Spleen (tissue), 7 donors: ENCODE measurements at regions not wholly inside any gene's neighbourhood (a gene's known extent, or its start where the extent isn't known, plus 50 kb on each side); places are given as distances from the start of the nearest gene placed in this dataset.

Source experiments
- CTCF ChIP-seq, 11 experiments: fragments of 200-600 bp in 7 of 11; fragments of 450-650 bp in 4 of 11; sonication (generic) in 4 of 11; IDR thresholded peaks in 8 of 11; conservative IDR thresholded peaks in 3 of 11; 1 replicate in 7 of 11; 2 replicates in 4 of 11; pipeline versions ENCODE4 v1.4.0 to v1.8.0; 2016 to 2021; ENCODE audit warnings: antibody characterized with exemption in 11 of 11, inconsistent platforms in 4 of 11, mild to moderate bottlenecking in 1 of 11
- POLR2A ChIP-seq, 3 donors: fragments of 450-650 bp; IDR thresholded peaks; one replicate each; pipeline ENCODE4 v1.5.1; 2017; ENCODE audit warnings: antibody characterized with exemption in 3 of 3, mild to moderate bottlenecking in 1 of 3
- POLR2AphosphoS5 ChIP-seq, 3 donors: sonication (generic); formaldehyde crosslinking; IDR thresholded peaks; one replicate each; pipeline ENCODE4 v1.5.1; 2017; ENCODE audit warnings: antibody characterized with exemption in 3 of 3
- donor health status: DM: no; HTN: no; CAD: no; lungs with moderate emphysema.
- donor health status: DM: no; HTN: no; CAD: no.
- donor health status: DM: no; HTN: no; CAD: no.

GRCh38 chr2:82875858-82876257, 1583.2 kb downstream of the SUCLG1 start:
- TF ChIP-seq CTCF (IDR thresholded peaks at IDR 0.05 in 8 of 11, conservative IDR thresholded peaks at IDR 0.05 in 3 of 11) = no peak
- TF ChIP-seq POLR2A (IDR thresholded peaks at IDR 0.05) = no peak
- no peak for TF ChIP-seq POLR2AphosphoS5 (IDR thresholded peaks at IDR 0.05)
